Testis (tissue), 2 donors: ENCODE measurements at regions not wholly inside any gene's neighbourhood (a gene's known extent, or its start where the extent isn't known, plus 50 kb on each side); places are given as distances from the start of the nearest gene placed in this dataset.

Source experiments
- DNase-seq: peaks from one replicate; pipeline ENCODE4 v3.0.0-alpha.2; 2019
- H3K27ac ChIP-seq, 2 donors: fragments of 200-600 bp; sonication (generic); one replicate each; pipeline ENCODE4 v1.5.1; 2019
- H3K27me3 ChIP-seq: fragments of 200-600 bp; sonication (generic); one replicate; pipeline ENCODE4 v1.5.1; 2019
- H3K36me3 ChIP-seq: fragments of 200-600 bp; sonication (generic); one replicate; pipeline ENCODE4 v1.5.1; 2017; ENCODE audit warnings: low read depth; ENCODE audit errors: missing control alignments
- H3K4me1 ChIP-seq: fragments of 200-600 bp; sonication (generic); one replicate; pipeline ENCODE4 v1.5.1; 2019
- H3K4me3 ChIP-seq, 2 donors: fragments of 200-600 bp; sonication (generic); one replicate each; pipeline ENCODE4 v1.5.1; 2017 to 2019
- H3K9me3 ChIP-seq: fragments of 200-600 bp; sonication (generic); one replicate; pipeline ENCODE4 v1.5.1; 2017
- CTCF ChIP-seq, 3 experiments: fragments of 450-650 bp in 2 of 3; fragments of 200-600 bp in 1 of 3; sonication (generic) in 1 of 3; IDR thresholded peaks; one replicate each; pipeline ENCODE4 v1.5.1; 2016 to 2019; ENCODE audit warnings: antibody characterized with exemption in 3 of 3, mild to moderate bottlenecking in 2 of 3, moderate library complexity in 1 of 3
- POLR2A ChIP-seq: fragments of 450-650 bp; IDR thresholded peaks from one replicate; pipeline ENCODE4 v1.6.1; 2017; ENCODE audit warnings: antibody characterized with exemption, mild to moderate bottlenecking, moderate library complexity
- WGBS, 2 donors: methylation state at CpG; one replicate each; pipeline ENCODE4 v1.1.5; 2018; 5-methylcytosine and 5-hydroxymethylcytosine counted together
- intact Hi-C: fragments of 100-400 bp; cut with DNase I; formaldehyde crosslinking; loops from one replicate; pipeline ENCODE4 v1.15.1; 2023; ENCODE audit warnings: low total_unique reads

DNA sequence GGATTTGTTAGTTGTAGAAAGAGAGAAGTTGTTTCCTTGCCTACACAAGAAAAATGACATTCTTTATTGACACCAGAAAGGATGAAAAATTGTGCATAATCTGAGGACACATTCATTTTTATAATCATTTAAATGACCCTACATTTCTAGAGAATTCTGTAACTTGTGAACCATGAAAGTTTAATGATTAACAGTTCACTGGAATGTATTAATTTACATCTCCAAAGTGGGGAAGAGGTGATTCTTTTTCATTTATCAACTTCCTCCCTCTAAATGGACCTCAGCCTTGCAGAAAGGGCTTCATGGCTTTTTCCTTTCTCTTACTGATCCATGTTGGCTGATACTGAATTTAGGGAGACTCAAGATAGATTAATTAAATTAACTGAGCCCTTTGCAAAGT, 565.2 kb upstream of the LINC00305 start:
- no peak for TF ChIP-seq POLR2A
- no peak for TF ChIP-seq CTCF (IDR thresholded peaks at IDR 0.05)

GRCh38 chr18:64713284-64713683, 564.4 kb upstream of the LINC00305 start:
- DNase-seq = no peak
- intact Hi-C loops = no loop called here
- no peak overlapping the region for H3K4me3 ChIP-seq
- H3K9me3 ChIP-seq = no peaks in the 10 kb centered on the region
- no peaks in the 10 kb centered on the region for H3K4me1 ChIP-seq
- no peaks in the 10 kb centered on the region for H3K27me3 ChIP-seq
- WGBS, 2 donors = 89 to 94% methylated on average over 2 of the region's 2 CpGs
- H3K36me3 ChIP-seq = no peaks in the 10 kb centered on the region
- no peak for TF ChIP-seq CTCF (IDR thresholded peaks at IDR 0.05)
- H3K27ac ChIP-seq = no peak overlapping the region

More for the DNA sequence above, 565.2 kb upstream of the LINC00305 start:
- intact Hi-C loops = no loop called here
- DNase-seq = no peak
- Histone ChIP-seq H3K27me3 (no peaks in the 10 kb centered on the region), H3K27ac (no peak overlapping the region), H3K36me3 (no peaks in the 10 kb centered on the region), H3K9me3 (no peaks in the 10 kb centered on the region), H3K4me1 (no peaks in the 10 kb centered on the region), H3K4me3 (no peak overlapping the region)

DNA sequence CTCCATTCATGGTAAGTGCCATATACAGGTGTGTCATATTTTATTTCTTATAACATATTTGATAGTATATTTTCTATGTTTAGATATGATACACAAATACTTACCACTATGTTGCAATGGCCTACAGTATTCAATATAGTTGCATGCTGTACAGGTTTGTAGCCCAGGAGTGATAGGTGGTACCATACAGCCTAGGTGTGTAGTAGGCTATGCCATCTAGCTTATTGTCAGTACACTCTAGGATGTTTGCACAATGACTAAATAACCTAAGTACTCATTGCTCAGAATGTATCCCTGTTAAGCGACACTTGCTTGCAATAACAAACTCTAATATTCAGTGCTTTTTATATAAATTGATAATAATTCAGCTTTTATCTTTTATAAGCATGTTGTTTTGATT, 563.1 kb upstream of the LINC00305 start:
- TF ChIP-seq CTCF (IDR thresholded peaks at IDR 0.05) = no peak
- TF ChIP-seq POLR2A = no peak
- intact Hi-C loops = no loop called here
- 100% methylated on average over 1 of the region's 1 CpG for WGBS, 2 donors
- Histone ChIP-seq H3K9me3 (no peaks in the 10 kb centered on the region), H3K4me1 (no peaks in the 10 kb centered on the region), H3K4me3 (no peak overlapping the region), H3K36me3 (no peaks in the 10 kb centered on the region), H3K27ac (no peak overlapping the region), H3K27me3 (no peaks in the 10 kb centered on the region)
- no peak for DNase-seq

DNA sequence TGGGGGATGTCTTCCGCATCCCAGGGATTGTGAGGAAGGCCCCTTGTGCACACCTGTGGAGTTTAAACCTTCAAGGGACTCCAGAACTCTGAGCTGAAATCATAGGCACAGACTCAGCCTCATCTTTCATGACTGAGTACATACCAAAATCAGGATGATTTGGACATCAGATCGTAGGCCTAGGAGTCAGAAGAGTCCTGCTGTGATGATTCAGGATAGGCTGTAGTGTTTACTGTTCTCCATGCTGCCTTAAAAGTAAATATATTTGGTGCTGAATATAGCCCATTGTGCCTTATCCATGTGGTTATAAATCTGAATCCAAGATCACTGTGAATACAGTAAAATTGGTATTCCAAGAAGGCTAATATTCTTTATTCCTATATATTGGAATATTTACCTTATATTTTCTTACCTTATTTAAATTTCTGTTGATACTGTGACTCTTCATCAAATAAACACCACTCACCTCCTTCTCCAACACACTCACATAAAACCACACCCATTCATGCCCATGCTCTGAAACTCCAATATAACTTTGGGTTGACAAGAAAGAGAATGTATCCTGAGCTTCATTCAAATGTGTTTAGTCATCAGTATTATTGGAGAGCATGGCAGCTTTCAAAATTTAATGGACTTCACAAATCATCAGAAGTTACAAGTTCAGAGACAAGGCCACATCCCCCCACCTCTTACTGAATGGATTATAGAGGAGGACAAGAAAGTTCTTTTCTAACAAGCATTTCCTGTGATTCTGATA, 561.4 kb upstream of the LINC00305 start:
- 86 to 94% methylated on average over 2 of the region's 2 CpGs for WGBS, 2 donors
- Histone ChIP-seq H3K36me3 (no peaks in the 10 kb centered on the region), H3K4me3 (no peak overlapping the region), H3K4me1 (no peaks in the 10 kb centered on the region), H3K27me3 (no peaks in the 10 kb centered on the region), H3K9me3 (no peaks in the 10 kb centered on the region), H3K27ac (no peak overlapping the region)
- intact Hi-C loops = no loop called here
- no peak for DNase-seq
- TF ChIP-seq CTCF (IDR thresholded peaks at IDR 0.05) = no peak
- no peak for TF ChIP-seq POLR2A

GRCh38 chr18:64707052-64707451, 558.2 kb upstream of the LINC00305 start:
- intact Hi-C loops = no loop called here
- Histone ChIP-seq H3K27ac (no peak overlapping the region), H3K4me1 (no peaks in the 10 kb centered on the region), H3K27me3 (no peaks in the 10 kb centered on the region), H3K4me3 (no peak overlapping the region), H3K36me3 (no peaks in the 10 kb centered on the region), H3K9me3 (no peaks in the 10 kb centered on the region)
- no peak for DNase-seq
- TF ChIP-seq CTCF (IDR thresholded peaks at IDR 0.05) (no peak), POLR2A (no peak)
